AG04450 (cell line): ENCODE measurements at regions not wholly inside any gene's neighbourhood (a gene's known extent, or its start where the extent isn't known, plus 50 kb on each side); places are given as distances from the start of the nearest gene placed in this dataset.

Experiments
- CTCF ChIA-PET: fragments of 300-600, 350-600 bp; formaldehyde crosslinking; extraction: SDS; loops from one replicate; lab custom pipeline; 2022; ENCODE audit warnings: antibody characterized with exemption, inconsistent platforms; lab: Charles Lee
- POLR2A ChIA-PET: fragments of 350-600 bp; formaldehyde crosslinking; extraction: SDS; loops from one replicate; lab custom pipeline; 2021; ENCODE audit warnings: antibody characterized with exemption, inconsistent platforms; lab: Yijun Ruan, JAX
- DNase-seq: peaks from one replicate; pipeline ENCODE4 v3.0.0-alpha.2; 2011; ENCODE audit warnings: low read depth, low spot score
- H3K27ac ChIP-seq: one replicate; pipeline ENCODE4 v1.5.1; 2012; ENCODE audit warnings: low read depth, low read length, control low read depth
- H3K27me3 ChIP-seq: one replicate; pipeline ENCODE4 v1.6.0; 2012; ENCODE audit warnings: low read length; ENCODE audit not compliant: control insufficient read depth, insufficient read depth
- H3K4me3 ChIP-seq: 2 replicates; pipeline ENCODE4 v1.5.1; 2011; ENCODE audit warnings: mild to moderate bottlenecking, low read depth, low read length, control low read depth
- H3K9me3 ChIP-seq: 2 replicates; pipeline ENCODE4 v1.5.1; 2012; ENCODE audit warnings: low read length; ENCODE audit not compliant: control insufficient read depth, insufficient read depth
- TF ChIP-seq, protein P1 (sequence below): IDR thresholded peaks from 2 replicates; pipeline ENCODE4 v1.5.1; 2011; ENCODE audit warnings: low read depth, low read length, control low read depth, inconsistent platforms

- DNase-seq: no peak
- TF ChIP-seq, protein P1, sequence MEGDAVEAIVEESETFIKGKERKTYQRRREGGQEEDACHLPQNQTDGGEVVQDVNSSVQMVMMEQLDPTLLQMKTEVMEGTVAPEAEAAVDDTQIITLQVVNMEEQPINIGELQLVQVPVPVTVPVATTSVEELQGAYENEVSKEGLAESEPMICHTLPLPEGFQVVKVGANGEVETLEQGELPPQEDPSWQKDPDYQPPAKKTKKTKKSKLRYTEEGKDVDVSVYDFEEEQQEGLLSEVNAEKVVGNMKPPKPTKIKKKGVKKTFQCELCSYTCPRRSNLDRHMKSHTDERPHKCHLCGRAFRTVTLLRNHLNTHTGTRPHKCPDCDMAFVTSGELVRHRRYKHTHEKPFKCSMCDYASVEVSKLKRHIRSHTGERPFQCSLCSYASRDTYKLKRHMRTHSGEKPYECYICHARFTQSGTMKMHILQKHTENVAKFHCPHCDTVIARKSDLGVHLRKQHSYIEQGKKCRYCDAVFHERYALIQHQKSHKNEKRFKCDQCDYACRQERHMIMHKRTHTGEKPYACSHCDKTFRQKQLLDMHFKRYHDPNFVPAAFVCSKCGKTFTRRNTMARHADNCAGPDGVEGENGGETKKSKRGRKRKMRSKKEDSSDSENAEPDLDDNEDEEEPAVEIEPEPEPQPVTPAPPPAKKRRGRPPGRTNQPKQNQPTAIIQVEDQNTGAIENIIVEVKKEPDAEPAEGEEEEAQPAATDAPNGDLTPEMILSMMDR: no peak
- ChIA-PET CTCF (no interaction called here), POLR2A (no interaction called here)
- H3K9me3 ChIP-seq: no peaks in the 10 kb centered on the region
- H3K27me3 ChIP-seq: no peaks in the 10 kb centered on the region
- no peak overlapping the region for H3K27ac ChIP-seq
- H3K4me3 ChIP-seq: no peak overlapping the region
Measured at GRCh38 chr4:148779771-148780170, 337.6 kb upstream of the NR3C2 start.

GRCh38 chr4:148778980-148779675, 336.9 kb upstream of the NR3C2 start:
- H3K4me3 ChIP-seq: no peak overlapping the region
- no peak for DNase-seq
- POLR2A ChIA-PET: no interaction called here
- H3K27ac ChIP-seq: no peak overlapping the region
- no peaks in the 10 kb centered on the region for H3K9me3 ChIP-seq
- TF ChIP-seq, protein P1: no peak
- CTCF ChIA-PET: no interaction called here
- no peaks in the 10 kb centered on the region for H3K27me3 ChIP-seq

DNA sequence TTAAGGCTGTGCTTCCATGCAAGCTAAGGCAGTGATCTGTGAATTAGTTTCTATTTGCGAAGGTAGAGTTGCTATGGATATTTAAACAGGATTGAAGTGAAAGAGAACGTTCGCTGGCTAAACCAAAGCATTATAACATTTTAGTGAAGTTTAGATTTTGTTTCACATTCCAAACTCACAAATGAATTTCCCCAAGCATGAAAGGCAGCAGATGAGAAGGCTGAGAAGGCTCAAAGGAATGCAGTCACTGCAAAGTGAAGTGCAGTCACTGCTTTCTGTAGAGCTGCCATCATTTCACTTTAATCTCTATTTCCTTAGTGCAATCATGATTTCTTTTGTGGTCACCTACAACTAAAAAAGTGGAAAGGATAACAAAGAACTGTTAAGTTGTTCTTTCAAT, 334.7 kb upstream of the NR3C2 start:
- ChIA-PET POLR2A (no interaction called here), CTCF (no interaction called here)
- Histone ChIP-seq H3K27me3 (no peaks in the 10 kb centered on the region), H3K27ac (no peak overlapping the region), H3K4me3 (no peak overlapping the region), H3K9me3 (no peaks in the 10 kb centered on the region)
- DNase-seq: peak; percentile 11
- TF ChIP-seq, protein P1: no peak

DNA sequence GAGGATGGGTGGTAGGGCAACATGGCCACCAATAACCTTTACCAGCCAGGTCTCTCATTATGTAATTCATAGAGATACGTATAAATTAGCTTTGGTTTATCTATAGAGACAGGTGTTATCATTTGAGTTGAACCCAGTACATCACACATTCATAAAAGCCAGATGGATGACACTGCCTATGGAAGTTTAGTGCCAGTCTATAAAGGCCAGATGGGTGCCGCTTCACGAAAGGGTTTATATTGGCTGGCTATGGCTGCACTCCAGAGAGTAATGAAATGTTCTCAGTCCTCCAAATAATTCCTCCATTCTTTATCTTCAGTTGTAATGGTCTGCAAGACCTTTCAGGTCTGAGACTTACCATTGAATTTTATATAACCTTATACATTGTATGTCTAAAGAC, 331.9 kb upstream of the NR3C2 start:
- ChIA-PET POLR2A (no interaction called here), CTCF (no interaction called here)
- H3K4me3 ChIP-seq: no peak overlapping the region
- no peaks in the 10 kb centered on the region for H3K27me3 ChIP-seq
- no peaks in the 10 kb centered on the region for H3K9me3 ChIP-seq
- no peak overlapping the region for H3K27ac ChIP-seq
- TF ChIP-seq, protein P1: no peak
- DNase-seq: no peak

GRCh38 chr4:148773313-148773712, 331.1 kb upstream of the NR3C2 start:
- ChIA-PET CTCF (no interaction called here), POLR2A (no interaction called here)
- no peaks in the 10 kb centered on the region for H3K27me3 ChIP-seq
- H3K9me3 ChIP-seq: no peaks in the 10 kb centered on the region
- TF ChIP-seq, protein P1: no peak
- H3K27ac ChIP-seq: no peak overlapping the region
- no peak for DNase-seq
- no peak overlapping the region for H3K4me3 ChIP-seq
